ENCODE measurements at regions not wholly inside any gene's neighbourhood (a gene's known extent, or its start where the extent isn't known, plus 50 kb on each side); places are given as distances from the start of the nearest gene placed in this dataset.

DNA sequence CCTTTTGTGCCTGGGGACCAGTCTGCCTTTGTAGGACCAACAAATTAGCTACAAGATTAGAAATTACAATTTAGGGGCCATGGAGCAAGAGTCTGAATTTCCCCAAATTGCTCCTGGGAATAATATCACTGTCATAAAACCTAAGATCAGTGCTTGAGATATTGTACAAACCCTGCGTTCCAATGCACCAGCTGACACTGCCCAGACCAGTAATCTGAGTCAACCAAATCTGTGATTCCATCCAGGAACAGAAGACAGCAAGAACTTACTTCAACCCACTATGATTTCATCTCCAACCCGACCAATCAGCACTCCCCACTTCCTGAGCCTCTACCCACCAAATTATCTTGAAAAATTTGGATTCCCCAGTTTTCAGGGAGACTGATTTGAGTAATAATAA, 1305.0 kb upstream of the NRXN1 start:
- Histone ChIP-seq H3K4me1 (no peaks in the 10 kb centered on the region), H3K4me3 (no peak overlapping the region), H3K27me3 (no peaks in the 10 kb centered on the region), H3K36me3 (no peaks in the 10 kb centered on the region), H3K27ac (no peak overlapping the region), H3K9me3 (no peaks in the 10 kb centered on the region)
- DNase-seq (no peak), ATAC-seq (no peak)
- intact Hi-C loops (cut with DNase I; ENCODE audit: low total_unique reads): no loop called here
- TF ChIP-seq, protein P1, sequence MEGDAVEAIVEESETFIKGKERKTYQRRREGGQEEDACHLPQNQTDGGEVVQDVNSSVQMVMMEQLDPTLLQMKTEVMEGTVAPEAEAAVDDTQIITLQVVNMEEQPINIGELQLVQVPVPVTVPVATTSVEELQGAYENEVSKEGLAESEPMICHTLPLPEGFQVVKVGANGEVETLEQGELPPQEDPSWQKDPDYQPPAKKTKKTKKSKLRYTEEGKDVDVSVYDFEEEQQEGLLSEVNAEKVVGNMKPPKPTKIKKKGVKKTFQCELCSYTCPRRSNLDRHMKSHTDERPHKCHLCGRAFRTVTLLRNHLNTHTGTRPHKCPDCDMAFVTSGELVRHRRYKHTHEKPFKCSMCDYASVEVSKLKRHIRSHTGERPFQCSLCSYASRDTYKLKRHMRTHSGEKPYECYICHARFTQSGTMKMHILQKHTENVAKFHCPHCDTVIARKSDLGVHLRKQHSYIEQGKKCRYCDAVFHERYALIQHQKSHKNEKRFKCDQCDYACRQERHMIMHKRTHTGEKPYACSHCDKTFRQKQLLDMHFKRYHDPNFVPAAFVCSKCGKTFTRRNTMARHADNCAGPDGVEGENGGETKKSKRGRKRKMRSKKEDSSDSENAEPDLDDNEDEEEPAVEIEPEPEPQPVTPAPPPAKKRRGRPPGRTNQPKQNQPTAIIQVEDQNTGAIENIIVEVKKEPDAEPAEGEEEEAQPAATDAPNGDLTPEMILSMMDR (IDR thresholded peaks at IDR 0.05 in 4 of 5, conservative IDR thresholded peaks at IDR 0.05 in 1 of 5): no peak
- TF ChIP-seq POLR2A (IDR thresholded peaks at IDR 0.05): no peak
- in situ Hi-C loops (cut with MboI; ENCODE audit: low sequenced_read_pairs in 4 of 4): no loop called here

DNA sequence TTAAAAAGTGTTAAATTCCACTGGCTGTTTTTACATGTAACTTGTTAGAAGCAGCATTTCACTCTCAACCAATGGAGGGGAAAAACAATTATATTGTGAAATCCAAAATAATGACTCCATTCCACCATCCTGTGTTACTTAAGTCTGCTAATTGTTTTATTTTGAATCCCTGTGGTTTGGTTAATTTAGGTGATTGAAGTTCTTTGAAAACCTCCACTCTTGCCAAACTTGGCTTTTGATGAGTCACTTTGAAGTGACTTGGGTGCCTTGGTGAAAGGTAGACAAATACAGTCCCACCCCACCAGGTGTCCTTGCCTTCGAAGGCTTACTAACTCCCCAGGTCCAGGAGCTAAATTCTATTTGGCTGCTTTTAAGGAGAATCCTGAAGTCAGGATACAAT, 1303.8 kb upstream of the NRXN1 start:
- in situ Hi-C loops (cut with MboI; ENCODE audit: low sequenced_read_pairs in 4 of 4): no loop called here
- DNase-seq: no peak
- Histone ChIP-seq H3K4me1 (no peaks in the 10 kb centered on the region), H3K27ac (no peak overlapping the region), H3K4me3 (no peak overlapping the region), H3K27me3 (no peaks in the 10 kb centered on the region), H3K9me3 (no peaks in the 10 kb centered on the region), H3K36me3 (no peaks in the 10 kb centered on the region)
- no peak for TF ChIP-seq POLR2A (IDR thresholded peaks at IDR 0.05)
- TF ChIP-seq, protein P1 (IDR thresholded peaks at IDR 0.05 in 4 of 5, conservative IDR thresholded peaks at IDR 0.05 in 1 of 5): no peak
- no peak for ATAC-seq
- intact Hi-C loops (cut with DNase I; ENCODE audit: low total_unique reads): no loop called here

DNA sequence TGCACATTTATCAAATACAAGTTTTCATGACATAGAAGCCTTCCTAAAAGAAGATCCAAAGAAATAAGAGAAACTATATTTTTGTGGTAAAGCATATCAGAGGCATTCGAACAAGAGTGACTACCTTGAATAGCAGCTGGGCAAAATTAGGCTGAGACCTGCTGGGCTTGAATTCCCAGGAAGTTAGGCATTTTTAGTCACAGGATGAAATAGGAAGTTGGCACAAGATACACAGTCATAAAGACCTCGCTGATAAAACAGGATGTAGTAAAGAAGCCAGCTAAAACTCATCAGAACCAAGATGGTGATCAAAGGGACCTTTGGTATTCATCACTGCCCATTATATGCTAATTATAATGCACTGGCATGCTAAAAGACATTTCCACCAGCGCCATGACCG, 1302.3 kb upstream of the NRXN1 start:
- H3K4me1 ChIP-seq: no peaks in the 10 kb centered on the region
- H3K9me3 ChIP-seq: no peaks in the 10 kb centered on the region
- H3K27me3 ChIP-seq: no peaks in the 10 kb centered on the region
- no peak overlapping the region for H3K27ac ChIP-seq
- intact Hi-C loops (cut with DNase I; ENCODE audit: low total_unique reads): no loop called here
- no peak overlapping the region for H3K4me3 ChIP-seq
- ATAC-seq (no peak), DNase-seq (no peak)
- H3K36me3 ChIP-seq: no peaks in the 10 kb centered on the region
- in situ Hi-C loops (cut with MboI; ENCODE audit: low sequenced_read_pairs in 4 of 4): no loop called here
- TF ChIP-seq, protein P1 (IDR thresholded peaks at IDR 0.05 in 4 of 5, conservative IDR thresholded peaks at IDR 0.05 in 1 of 5): no peak
- TF ChIP-seq POLR2A (IDR thresholded peaks at IDR 0.05): no peak

DNA sequence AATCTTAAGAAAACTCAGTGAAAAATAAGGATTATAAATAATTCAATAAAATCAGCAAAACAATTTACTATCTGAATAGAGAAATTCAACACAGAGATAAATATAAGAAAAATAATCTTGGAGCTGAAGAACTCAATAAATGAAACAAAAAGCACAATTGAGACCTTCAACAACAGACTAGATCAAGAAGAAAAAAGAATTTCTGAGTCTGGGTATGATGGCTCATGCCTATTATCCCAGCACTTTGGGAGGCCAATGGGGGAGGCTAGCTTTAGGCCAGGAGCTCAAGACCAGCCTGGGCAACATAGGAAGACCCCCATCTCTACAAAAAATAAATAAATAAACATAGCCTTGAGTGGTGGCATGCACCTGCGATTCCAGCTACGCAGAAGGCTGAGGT, 1295.7 kb upstream of the NRXN1 start:
- Histone ChIP-seq H3K36me3 (no peaks in the 10 kb centered on the region), H3K27ac (no peak overlapping the region), H3K4me1 (no peaks in the 10 kb centered on the region), H3K27me3 (no peaks in the 10 kb centered on the region), H3K4me3 (no peak overlapping the region), H3K9me3 (no peaks in the 10 kb centered on the region)
- in situ Hi-C loops (cut with MboI; ENCODE audit: low sequenced_read_pairs in 4 of 4) (no loop called here), intact Hi-C loops (cut with DNase I; ENCODE audit: low total_unique reads) (no loop called here)
- ATAC-seq (no peak), DNase-seq (no peak)
- TF ChIP-seq, protein P1 (IDR thresholded peaks at IDR 0.05 in 4 of 5, conservative IDR thresholded peaks at IDR 0.05 in 1 of 5): no peak
- no peak for TF ChIP-seq POLR2A (IDR thresholded peaks at IDR 0.05)

DNA sequence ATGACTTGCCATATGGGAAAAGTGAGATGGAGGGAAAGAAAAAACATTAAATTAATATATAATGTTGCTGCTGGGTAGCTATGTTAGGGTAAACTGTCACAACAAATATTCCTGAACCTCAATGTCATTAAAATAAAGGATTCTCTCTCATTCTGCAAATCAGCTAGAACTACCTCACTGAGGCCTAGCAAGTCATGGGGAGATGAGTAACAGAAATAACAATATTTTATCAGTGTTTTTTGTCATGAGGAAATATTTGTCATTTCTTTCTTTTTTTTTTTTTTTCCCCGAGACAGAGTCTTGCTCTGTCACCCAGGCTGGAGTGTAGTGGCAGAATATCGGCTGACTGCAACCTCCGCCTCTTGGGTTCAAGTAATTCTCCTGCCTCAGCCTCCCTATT, 1282.3 kb upstream of the NRXN1 start:
- Histone ChIP-seq H3K27me3 (no peaks in the 10 kb centered on the region), H3K27ac (no peak overlapping the region), H3K36me3 (no peaks in the 10 kb centered on the region), H3K9me3 (no peaks in the 10 kb centered on the region), H3K4me1 (no peaks in the 10 kb centered on the region), H3K4me3 (no peak overlapping the region)
- ATAC-seq: no peak
- in situ Hi-C loops (cut with MboI; ENCODE audit: low sequenced_read_pairs in 4 of 4): no loop called here
- DNase-seq: no peak
- intact Hi-C loops (cut with DNase I; ENCODE audit: low total_unique reads): no loop called here
- TF ChIP-seq, protein P1 (IDR thresholded peaks at IDR 0.05 in 4 of 5, conservative IDR thresholded peaks at IDR 0.05 in 1 of 5): no peak
- no peak for TF ChIP-seq POLR2A (IDR thresholded peaks at IDR 0.05)

Data from gastrocnemius medialis (tissue), 4 donors.